GM12892 (cell line): ENCODE measurements at regions not wholly inside any gene's neighbourhood (a gene's known extent, or its start where the extent isn't known, plus 50 kb on each side); places are given as distances from the start of the nearest gene placed in this dataset.
"Not testable (repeated sequence)": the region's sequence is repeated elsewhere in the genome, so short reads cannot be mapped to it uniquely, and the experiment has no call there.

Experiments
- DNase-seq: peaks from one replicate; pipeline ENCODE4 v3.0.0; 2011; ENCODE audit not compliant: insufficient read length
- FAIRE-seq: peaks from 2 replicates; lab custom pipeline; 2011; peaks lifted over from hg19 to GRCh38; lab: Jason Lieb, UNC
- POLR2A ChIP-seq: IDR thresholded peaks from 2 replicates; pipeline ENCODE4 v1.6.1; 2011; ENCODE audit warnings: low read depth, low read length, control low read depth
- POLR2AphosphoS5 ChIP-seq: IDR thresholded peaks from 2 replicates; pipeline ENCODE4 v1.6.1; 2011; ENCODE audit warnings: low read depth, low read length, control low read depth
- TAF1 ChIP-seq: IDR thresholded peaks from 2 replicates; pipeline ENCODE4 v1.6.1; 2011; ENCODE audit warnings: low read depth, mild to moderate bottlenecking, control low read depth, low read length, borderline replicate concordance

DNA sequence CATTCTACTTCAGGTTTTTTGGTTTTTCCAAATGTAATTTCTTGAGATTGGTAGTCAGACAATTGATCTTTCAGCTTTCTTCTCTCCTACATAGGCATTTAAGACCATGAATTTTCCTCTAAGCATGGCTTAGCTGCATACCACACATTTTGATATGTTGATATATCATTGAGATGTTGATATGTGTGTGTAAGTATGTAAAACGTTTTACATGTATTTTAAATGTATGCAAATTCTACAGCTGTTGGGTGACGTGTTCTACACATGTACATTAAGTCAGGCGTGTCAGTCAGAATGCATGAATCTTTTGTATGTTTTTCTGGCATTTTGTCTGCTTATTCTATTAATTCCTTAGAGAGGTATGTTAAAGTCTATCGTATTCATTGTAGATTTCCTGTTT, 228.2 kb downstream of the CDH26 start:
- FAIRE-seq = no peak
- TF ChIP-seq POLR2AphosphoS5 = no peak
- no peak for TF ChIP-seq POLR2A
- no peak for TF ChIP-seq TAF1
- no peak for DNase-seq

DNA sequence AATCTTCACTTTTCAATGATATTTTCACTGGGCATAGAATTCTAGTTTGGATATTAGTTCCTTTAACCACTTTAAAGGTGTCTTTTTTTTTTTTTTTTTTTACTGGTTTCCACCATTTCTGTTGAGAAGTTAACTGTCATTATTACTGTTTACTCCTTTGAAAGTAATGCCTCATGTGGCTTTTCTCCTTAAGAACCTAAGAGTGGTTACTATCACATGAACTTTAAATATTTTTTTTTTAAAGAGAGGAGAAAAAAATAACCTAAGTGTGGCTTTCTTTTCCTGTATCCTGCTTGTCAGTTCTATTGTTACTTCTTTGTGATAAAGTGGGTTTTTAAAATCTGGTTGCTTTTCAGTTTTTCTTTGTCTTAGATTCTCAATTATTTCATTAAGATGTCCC, 229.5 kb downstream of the CDH26 start:
- FAIRE-seq (no peak), DNase-seq (no peak)
- no peak for TF ChIP-seq TAF1
- TF ChIP-seq POLR2A = no peak
- no peak for TF ChIP-seq POLR2AphosphoS5

DNA sequence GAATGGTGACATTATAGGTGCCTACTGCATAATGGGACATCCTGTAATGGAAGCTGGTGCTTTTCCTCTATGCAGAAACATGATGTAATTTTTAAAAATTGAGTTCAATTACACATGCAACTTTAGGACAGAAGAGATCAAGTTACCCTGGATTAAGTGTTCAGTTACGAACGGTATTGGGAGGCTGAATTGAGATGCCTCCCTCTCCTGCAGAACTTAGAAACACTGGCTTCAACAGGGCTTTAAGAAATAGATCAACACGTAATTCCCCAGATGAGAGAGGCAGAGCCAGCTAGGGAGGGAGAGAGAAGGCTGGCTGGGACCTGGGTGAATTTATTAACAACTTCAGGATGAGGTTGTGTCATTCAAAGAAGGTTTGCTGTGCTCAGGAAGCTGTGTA, 232.8 kb downstream of the CDH26 start:
- DNase-seq = no peak
- no peak for TF ChIP-seq POLR2A
- no peak for TF ChIP-seq TAF1
- TF ChIP-seq POLR2AphosphoS5 = no peak
- no peak for FAIRE-seq

DNA sequence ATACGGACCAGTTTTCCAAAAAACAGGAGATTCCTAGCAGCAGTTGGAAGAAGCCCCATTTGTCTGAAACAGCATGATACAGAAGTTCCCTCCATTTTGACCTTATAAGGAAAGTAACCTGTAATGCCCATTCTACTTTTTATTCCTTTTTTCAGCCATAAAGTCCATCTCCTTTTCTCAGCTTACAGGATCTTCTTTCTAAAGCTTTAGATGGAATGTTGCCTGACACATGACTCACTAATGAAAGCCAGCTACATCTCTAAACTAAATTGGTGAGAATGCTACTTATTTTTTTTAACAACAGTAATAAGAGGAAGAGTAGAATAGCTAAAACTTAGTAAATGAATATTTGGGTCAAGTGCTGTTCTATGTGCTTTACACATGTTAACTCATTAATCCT, 234.1 kb downstream of the CDH26 start:
- TF ChIP-seq POLR2A (no peak), POLR2AphosphoS5 (no peak), TAF1 (no peak)
- FAIRE-seq (no peak), DNase-seq (no peak)

- not testable (repeated sequence) for DNase-seq, FAIRE-seq
These were observed 240.9 kb downstream of the CDH26 start for GRCh38 chr20:60199132-60199531.

DNA sequence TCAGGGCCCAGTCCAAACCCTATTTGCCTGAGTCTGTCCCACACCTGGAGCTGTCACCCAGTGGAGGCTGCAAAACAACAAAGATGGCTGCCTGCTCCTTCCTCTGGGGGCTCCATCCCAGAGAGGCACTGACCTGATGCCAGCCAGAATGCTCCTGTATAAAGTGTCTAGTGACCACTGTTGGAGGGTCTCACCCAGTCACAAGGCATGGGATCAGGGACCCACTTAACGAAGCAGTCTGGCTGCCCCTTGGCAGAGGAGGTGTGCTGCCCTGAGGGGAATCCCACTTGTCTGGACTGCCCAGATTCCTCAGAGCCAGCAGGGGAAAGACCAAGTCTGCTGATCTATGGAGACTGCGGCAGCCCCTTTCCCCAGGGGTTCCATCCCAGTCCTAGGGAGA, 241.6 kb downstream of the CDH26 start:
- DNase-seq = no peak
- no peak for TF ChIP-seq TAF1
- TF ChIP-seq POLR2A = no peak
- no peak for TF ChIP-seq POLR2AphosphoS5
- FAIRE-seq = no peak

DNA sequence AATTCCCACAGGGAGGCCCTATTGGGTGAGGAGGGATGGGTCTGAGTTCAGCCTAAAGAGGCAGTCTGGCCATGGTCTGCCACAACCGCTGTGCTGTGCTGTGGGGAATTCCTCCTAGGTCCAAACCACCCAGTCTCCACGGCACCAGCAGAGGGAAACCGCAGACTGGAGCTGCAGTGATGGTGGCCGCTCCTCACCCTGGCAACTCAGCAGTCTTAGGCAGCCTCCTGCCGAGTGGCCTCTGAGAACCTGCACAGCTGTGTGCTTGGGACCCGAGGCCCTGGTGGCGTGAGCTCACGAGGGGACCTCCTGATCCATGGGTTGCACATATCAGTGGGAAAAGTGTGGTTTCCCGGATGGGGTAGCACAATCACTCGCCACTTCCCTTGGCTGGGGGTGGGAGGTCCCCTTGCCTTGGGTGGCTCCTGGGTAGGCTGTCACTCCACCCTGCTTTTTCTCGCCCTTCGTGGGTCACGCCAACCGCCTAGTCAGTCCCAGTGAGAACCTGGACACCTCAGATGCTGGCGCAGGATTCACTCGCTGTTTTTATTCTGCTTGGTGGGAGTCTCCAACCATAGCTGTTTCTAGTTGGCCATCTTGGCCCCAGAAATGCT, 242.2 kb downstream of the CDH26 start:
- DNase-seq (no peak), FAIRE-seq (no peak)
- TF ChIP-seq POLR2AphosphoS5 = no peak
- TF ChIP-seq TAF1 = no peak
- TF ChIP-seq POLR2A = no peak

GRCh38 chr20:60201198-60201835, 243.1 kb downstream of the CDH26 start:
- TF ChIP-seq POLR2A (no peak), POLR2AphosphoS5 (no peak), TAF1 (no peak)
- no peak for FAIRE-seq

DNA sequence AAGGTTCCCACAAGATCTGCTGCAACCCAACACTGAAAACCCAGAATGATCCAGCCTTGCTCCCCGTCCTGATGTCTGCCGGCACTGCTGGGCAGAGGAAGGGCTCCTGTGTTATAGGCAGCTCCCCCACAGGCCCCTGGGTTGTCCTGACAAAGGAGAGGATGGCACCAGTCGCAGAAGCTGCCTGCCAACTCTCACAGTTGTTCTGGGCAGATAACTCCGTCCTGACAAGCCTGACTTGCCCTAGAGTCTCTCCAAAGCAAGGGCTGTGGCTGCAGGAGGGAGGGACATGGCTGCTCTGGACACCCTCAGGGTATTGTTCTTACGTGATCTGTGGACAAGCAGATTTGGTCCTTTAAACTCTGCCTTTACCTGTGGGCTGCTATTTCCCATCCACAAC, 243.8 kb downstream of the CDH26 start:
- TF ChIP-seq POLR2A (no peak), POLR2AphosphoS5 (no peak), TAF1 (no peak)
- FAIRE-seq (no peak), DNase-seq (no peak)

More at GRCh38 chr20:60201198-60201835, 243.1 kb downstream of the CDH26 start:
- no peak for DNase-seq

DNA sequence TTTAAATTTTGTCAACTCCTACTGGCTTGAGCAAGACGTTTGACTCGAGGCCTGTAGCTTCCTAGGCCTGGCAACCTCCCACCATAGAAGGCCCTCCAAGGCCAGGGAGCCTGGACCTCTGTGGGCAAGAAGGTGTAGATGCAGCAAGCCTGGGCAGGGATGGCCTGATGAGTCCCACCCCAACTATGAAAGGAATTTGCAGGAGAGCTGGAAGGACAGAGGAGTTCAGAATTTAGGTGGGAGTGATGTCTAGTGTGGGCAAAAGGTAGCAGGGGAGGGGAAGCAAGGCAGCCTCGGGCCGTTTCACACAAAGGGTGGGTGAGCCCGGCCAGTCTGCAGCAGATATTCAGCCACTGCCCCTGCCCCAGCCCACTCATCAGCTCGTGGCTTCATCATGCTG, 245.2 kb downstream of the CDH26 start:
- DNase-seq (no peak), FAIRE-seq (no peak)
- TF ChIP-seq POLR2A (no peak), TAF1 (no peak), POLR2AphosphoS5 (no peak)

- FAIRE-seq (no peak), DNase-seq (no peak)
- TF ChIP-seq POLR2AphosphoS5 (no peak), POLR2A (no peak), TAF1 (no peak)
These were observed 246.4 kb downstream of the CDH26 start for GRCh38 chr20:60204601-60205000.

- DNase-seq = no peak
- no peak for FAIRE-seq
- TF ChIP-seq TAF1 (no peak), POLR2A (no peak), POLR2AphosphoS5 (no peak)
These were observed 248.0 kb downstream of the CDH26 start for GRCh38 chr20:60206259-60206658.

GRCh38 chr20:60209048-60209447, 250.8 kb downstream of the CDH26 start:
- FAIRE-seq (no peak), DNase-seq (no peak)
- TF ChIP-seq POLR2A (no peak), TAF1 (no peak), POLR2AphosphoS5 (no peak)
